Muscle of arm (tissue), 1 donor: ENCODE measurements at regions not wholly inside any gene's neighbourhood (a gene's known extent, or its start where the extent isn't known, plus 50 kb on each side); places are given as distances from the start of the nearest gene placed in this dataset.

Experiments
- DNase-seq: peaks from one replicate; pipeline ENCODE4 v3.0.0-alpha.2; 2013

- no peak for DNase-seq
These were observed 74.6 kb upstream of the HDAC4 start for GRCh38 chr2:239475161-239476028.

GRCh38 chr2:239473211-239473805, 72.5 kb upstream of the HDAC4 start:
- DNase-seq: no peak

GRCh38 chr2:239472235-239472775, 71.5 kb upstream of the HDAC4 start:
- no peak for DNase-seq

- no peak for DNase-seq
These were observed 70.4 kb upstream of the HDAC4 start for GRCh38 chr2:239471011-239471792.

GRCh38 chr2:239470151-239470900, 69.5 kb upstream of the HDAC4 start:
- DNase-seq: no peak

- DNase-seq: no peak
These were observed 68.5 kb upstream of the HDAC4 start for GRCh38 chr2:239469106-239469960.

GRCh38 chr2:239468491-239469105, 67.8 kb upstream of the HDAC4 start:
- no peak for DNase-seq

- DNase-seq: no peak
These were observed 67.2 kb upstream of the HDAC4 start for GRCh38 chr2:239467956-239468490.

GRCh38 chr2:239467281-239467955, 66.6 kb upstream of the HDAC4 start:
- no peak for DNase-seq

- no peak for DNase-seq
These were observed 66.0 kb upstream of the HDAC4 start for GRCh38 chr2:239466755-239467271.

GRCh38 chr2:239466061-239466754, 65.4 kb upstream of the HDAC4 start:
- no peak for DNase-seq

- peak; percentile 43 for DNase-seq
These were observed 64.5 kb upstream of the HDAC4 start for GRCh38 chr2:239465017-239466001.

- DNase-seq: no peak
These were observed 63.6 kb upstream of the HDAC4 start for GRCh38 chr2:239464166-239465016.

GRCh38 chr2:239463541-239464165, 62.8 kb upstream of the HDAC4 start:
- no peak for DNase-seq

- DNase-seq: no peak
These were observed 62.1 kb upstream of the HDAC4 start for GRCh38 chr2:239462671-239463506.
